CD4-positive, CD25-positive, alpha-beta regulatory T cell (primary cell): ENCODE measurements at regions not wholly inside any gene's neighbourhood (a gene's known extent, or its start where the extent isn't known, plus 50 kb on each side); places are given as distances from the start of the nearest gene placed in this dataset.
"Not testable (repeated sequence)": the region's sequence is repeated elsewhere in the genome, so short reads cannot be mapped to it uniquely, and the experiment has no call there.

Experiments used
- ATAC-seq, 2 donors: fragments of 150-1000 bp; cut with Tn5 transposase; one replicate each; pipeline ENCODE4 v1.10.0; 2021; ENCODE audit warnings: low read depth in 2 of 2, moderate number of reproducible peaks in 2 of 2, moderate library complexity in 1 of 2
- DNase-seq, 3 donors: peaks; one replicate each; pipeline versions ENCODE4 v3.0.0 to v3.0.0-alpha.2; 2012 to 2022; ENCODE audit warnings: mixed read lengths in 1 of 3
- H3K27ac ChIP-seq: one replicate; pipeline ENCODE4 v1.7.0; 2013; ENCODE audit warnings: mild to moderate bottlenecking, low read length; ENCODE audit not compliant: insufficient read depth, poor library complexity, severe bottlenecking
- H3K27me3 ChIP-seq: one replicate; pipeline ENCODE4 v1.7.0; 2013; ENCODE audit warnings: low read length; ENCODE audit not compliant: control insufficient read depth, insufficient read depth
- H3K36me3 ChIP-seq: one replicate; pipeline ENCODE4 v1.7.0; 2013; ENCODE audit warnings: mild to moderate bottlenecking, low read length, moderate library complexity; ENCODE audit not compliant: control insufficient read depth, insufficient read depth
- H3K4me1 ChIP-seq: 2 replicates; pipeline ENCODE4 v1.7.0; 2013; ENCODE audit warnings: mild to moderate bottlenecking, low read length; ENCODE audit not compliant: insufficient read depth, control insufficient read depth, poor library complexity, severe bottlenecking
- H3K4me3 ChIP-seq: one replicate; pipeline ENCODE4 v1.7.0; 2013; ENCODE audit warnings: low read depth, mild to moderate bottlenecking, low read length, moderate library complexity
- H3K9me3 ChIP-seq, 2 experiments: 1 replicate in 1 of 2; 2 replicates in 1 of 2; pipeline ENCODE4 v1.7.0; 2013; ENCODE audit warnings: low read length in 2 of 2, mild to moderate bottlenecking in 1 of 2, moderate library complexity in 1 of 2; ENCODE audit not compliant: control insufficient read depth in 2 of 2
- H3K27ac Mint-ChIP-seq, 3 donors: one replicate each; pipeline ENCODE4 v1.8.0; 2020 to 2022; ENCODE audit warnings: mild to moderate bottlenecking in 3 of 3, mixed read lengths in 3 of 3, moderate library complexity in 2 of 3
- H3K27me3 Mint-ChIP-seq: one replicate; pipeline ENCODE4 v1.8.0; 2022; ENCODE audit warnings: mild to moderate bottlenecking, mixed read lengths
- H3K36me3 Mint-ChIP-seq: one replicate; pipeline ENCODE4 v1.8.0; 2020; ENCODE audit warnings: mixed read lengths
- H3K4me1 Mint-ChIP-seq, 4 donors: one replicate each; pipeline ENCODE4 v1.8.0; 2020 to 2022; ENCODE audit warnings: mixed read lengths in 4 of 4, mild to moderate bottlenecking in 1 of 4
- H3K4me3 Mint-ChIP-seq, 4 donors: one replicate each; pipeline ENCODE4 v1.8.0; 2020 to 2022; ENCODE audit warnings: mild to moderate bottlenecking in 4 of 4, mixed read lengths in 4 of 4, moderate library complexity in 3 of 4
- H3K9me3 Mint-ChIP-seq, 7 donors: one replicate each; pipeline ENCODE4 v1.8.0; 2020 to 2022; ENCODE audit warnings: mixed read lengths in 7 of 7, mild to moderate bottlenecking in 3 of 7, moderate library complexity in 2 of 7

DNA sequence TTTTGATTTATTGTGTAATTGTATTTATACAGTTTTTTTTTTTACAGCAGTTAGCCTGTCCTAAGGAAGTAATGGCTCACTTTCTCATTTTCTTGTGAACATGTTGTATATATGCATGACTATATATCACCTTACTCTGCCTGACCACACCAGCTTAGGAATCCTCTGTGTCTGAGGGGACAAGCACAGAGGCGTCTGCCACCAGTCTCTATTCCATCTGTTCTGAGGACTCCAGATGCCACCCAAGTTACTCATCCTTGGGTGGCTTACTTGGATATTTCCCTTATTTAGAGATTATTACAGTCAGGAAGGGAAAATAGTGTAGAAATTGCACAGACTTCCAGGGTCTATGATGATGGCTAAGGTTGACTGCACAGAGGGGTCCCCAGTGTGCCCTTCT, 256.3 kb upstream of the C9orf72 start:
- DNase-seq (no peak), ATAC-seq (no peak)
- no peak overlapping the region for H3K4me3 Mint-ChIP-seq
- Histone ChIP-seq H3K9me3 (no peaks in the 10 kb centered on the region), H3K36me3 (no peaks in the 10 kb centered on the region), H3K4me1 (no peaks in the 10 kb centered on the region), H3K27me3 (no peaks in the 10 kb centered on the region), H3K27ac (no peak overlapping the region), H3K4me3 (no peak overlapping the region)
- H3K27ac Mint-ChIP-seq, result no peak overlapping the region
- H3K9me3 Mint-ChIP-seq, result peaks cover 0 to 8% (median 1%) of the 10 kb centered on the region in 7 donors
- no peaks in the 10 kb centered on the region for H3K27me3 Mint-ChIP-seq
- no peaks in the 10 kb centered on the region for H3K36me3 Mint-ChIP-seq
- no peaks in the 10 kb centered on the region for H3K4me1 Mint-ChIP-seq

GRCh38 chr9:27832108-27832507, 258.8 kb upstream of the C9orf72 start:
- H3K36me3 Mint-ChIP-seq, H3K27ac Mint-ChIP-seq, H3K4me3 Mint-ChIP-seq, H3K9me3 ChIP-seq, H3K9me3 Mint-ChIP-seq, H3K27me3 ChIP-seq, H3K4me3 ChIP-seq, H3K4me1 Mint-ChIP-seq, H3K36me3 ChIP-seq, ATAC-seq, DNase-seq, H3K4me1 ChIP-seq, H3K27ac ChIP-seq, H3K27me3 Mint-ChIP-seq: not testable (repeated sequence)

- Histone ChIP-seq H3K4me3 (no peak overlapping the region), H3K36me3 (no peaks in the 10 kb centered on the region), H3K4me1 (no peaks in the 10 kb centered on the region), H3K27me3 (no peaks in the 10 kb centered on the region), H3K9me3 (no peaks in the 10 kb centered on the region), H3K27ac (no peak overlapping the region)
- no peak overlapping the region for H3K27ac Mint-ChIP-seq
- no peaks in the 10 kb centered on the region for H3K36me3 Mint-ChIP-seq
- no peak for DNase-seq
- H3K4me3 Mint-ChIP-seq, result no peak overlapping the region
- peaks cover 0 to 7% (median 1%) of the 10 kb centered on the region in 7 donors for H3K9me3 Mint-ChIP-seq
- no peaks in the 10 kb centered on the region for H3K4me1 Mint-ChIP-seq
- H3K27me3 Mint-ChIP-seq, result no peaks in the 10 kb centered on the region
- no peak for ATAC-seq
Observed at GRCh38 chr9:27835286-27835685, 262.0 kb upstream of the C9orf72 start.

DNA sequence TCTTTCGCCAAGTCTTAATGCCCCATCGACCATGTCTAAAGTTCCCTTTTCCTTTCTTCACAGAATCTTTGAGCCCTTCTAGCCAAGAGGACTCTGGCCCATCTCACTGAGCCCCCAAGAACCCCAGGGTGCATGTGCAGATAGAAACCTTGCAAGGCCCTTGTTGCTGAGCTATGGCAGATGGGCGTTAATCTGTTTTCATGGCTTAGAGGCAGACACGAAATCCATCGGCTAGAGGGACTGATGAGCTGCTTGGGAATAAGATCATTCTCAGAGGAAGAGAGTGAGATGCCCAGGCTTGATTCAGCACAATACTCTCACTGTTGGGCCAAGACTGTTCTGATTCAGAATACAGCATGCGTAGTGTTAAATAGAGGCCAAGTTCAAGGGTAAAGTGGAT, 262.5 kb upstream of the C9orf72 start:
- Mint-ChIP-seq H3K4me3 (no peak overlapping the region), H3K36me3 (no peaks in the 10 kb centered on the region), H3K27ac (no peak overlapping the region), H3K9me3 (peaks cover 0 to 7% (median 1%) of the 10 kb centered on the region in 7 donors), H3K4me1 (no peaks in the 10 kb centered on the region), H3K27me3 (no peaks in the 10 kb centered on the region)
- H3K4me3 ChIP-seq, result no peak overlapping the region
- no peak for ATAC-seq
- H3K27ac ChIP-seq, result no peak overlapping the region
- DNase-seq, result no peak
- no peaks in the 10 kb centered on the region for H3K27me3 ChIP-seq
- H3K36me3 ChIP-seq, result no peaks in the 10 kb centered on the region
- H3K4me1 ChIP-seq, result no peaks in the 10 kb centered on the region
- no peaks in the 10 kb centered on the region for H3K9me3 ChIP-seq

DNA sequence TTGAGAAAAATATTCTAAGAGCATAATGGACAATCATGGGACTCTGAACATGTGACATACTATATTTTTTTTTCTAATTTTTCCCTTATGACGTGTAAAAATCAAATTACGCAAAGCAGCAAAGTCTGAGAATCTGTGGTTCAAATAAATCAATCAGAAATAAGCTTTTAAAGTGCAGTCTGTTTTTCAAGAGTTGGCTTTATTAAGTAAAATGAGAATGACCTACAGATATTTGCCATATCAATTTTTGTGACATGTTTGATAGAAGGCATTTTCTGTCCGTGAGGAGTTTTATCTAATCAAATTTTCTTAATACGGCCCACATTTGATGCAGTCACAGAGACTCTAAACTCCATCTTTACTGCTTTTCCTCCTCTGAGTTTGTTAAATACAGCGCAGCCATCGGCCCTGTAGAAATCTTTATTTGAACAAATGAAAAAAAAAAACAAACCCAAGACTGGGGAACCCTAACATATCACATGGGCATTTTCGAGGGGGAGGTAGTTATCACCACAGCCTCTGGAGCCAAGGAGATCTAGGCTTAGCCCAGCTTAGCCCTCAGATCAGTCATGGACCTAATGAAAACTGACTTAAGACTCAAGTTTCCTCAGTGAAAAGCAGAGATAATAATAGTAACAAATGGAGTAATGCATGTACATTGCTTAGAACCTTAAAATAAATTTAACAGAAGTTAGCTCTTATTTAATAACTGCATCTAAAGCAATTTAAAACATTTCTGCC, 263.6 kb upstream of the C9orf72 start:
- no peaks in the 10 kb centered on the region for H3K4me1 ChIP-seq
- no peak overlapping the region for H3K4me3 ChIP-seq
- Mint-ChIP-seq H3K9me3 (peaks cover 0 to 7% (median 1%) of the 10 kb centered on the region in 7 donors), H3K4me1 (no peaks in the 10 kb centered on the region), H3K27me3 (no peaks in the 10 kb centered on the region), H3K36me3 (no peaks in the 10 kb centered on the region), H3K4me3 (no peak overlapping the region), H3K27ac (no peak overlapping the region)
- ATAC-seq, result no peak
- no peaks in the 10 kb centered on the region for H3K9me3 ChIP-seq
- no peaks in the 10 kb centered on the region for H3K27me3 ChIP-seq
- no peak for DNase-seq
- no peaks in the 10 kb centered on the region for H3K36me3 ChIP-seq
- H3K27ac ChIP-seq, result no peak overlapping the region

DNA sequence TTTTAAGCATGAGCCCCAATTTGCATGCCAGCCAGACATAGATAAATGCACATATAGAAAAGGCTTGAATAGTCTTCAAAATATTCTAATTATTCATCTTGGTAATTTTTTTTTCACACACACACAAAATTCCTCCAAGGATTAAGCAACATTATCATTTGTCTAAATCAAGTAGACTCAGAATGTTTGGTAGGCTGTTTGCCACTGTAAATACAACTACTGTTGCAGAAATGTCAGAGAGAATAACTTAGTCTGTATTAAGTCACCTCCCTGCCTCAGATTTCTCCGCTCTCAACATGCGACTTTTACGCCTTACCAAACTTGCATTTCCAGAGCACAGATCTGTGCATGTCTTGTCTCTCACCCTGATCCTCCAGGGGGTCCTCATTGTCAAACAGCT, 265.6 kb upstream of the C9orf72 start:
- no peaks in the 10 kb centered on the region for H3K27me3 ChIP-seq
- Mint-ChIP-seq H3K27ac (no peak overlapping the region), H3K4me1 (no peaks in the 10 kb centered on the region), H3K36me3 (no peaks in the 10 kb centered on the region), H3K27me3 (no peaks in the 10 kb centered on the region), H3K4me3 (no peak overlapping the region), H3K9me3 (peaks cover 0 to 6% (median 0%) of the 10 kb centered on the region in 7 donors)
- H3K4me1 ChIP-seq, result no peaks in the 10 kb centered on the region
- H3K27ac ChIP-seq, result no peak overlapping the region
- DNase-seq (no peak), ATAC-seq (no peak)
- H3K36me3 ChIP-seq, result no peaks in the 10 kb centered on the region
- no peak overlapping the region for H3K4me3 ChIP-seq
- H3K9me3 ChIP-seq, result no peaks in the 10 kb centered on the region

- not testable (repeated sequence) for H3K36me3 Mint-ChIP-seq, DNase-seq, H3K4me1 Mint-ChIP-seq, H3K4me1 ChIP-seq, H3K9me3 ChIP-seq, H3K36me3 ChIP-seq, H3K27ac Mint-ChIP-seq, H3K27me3 Mint-ChIP-seq, ATAC-seq, H3K4me3 ChIP-seq, H3K27me3 ChIP-seq, H3K4me3 Mint-ChIP-seq, H3K27ac ChIP-seq, H3K9me3 Mint-ChIP-seq
Observed at GRCh38 chr9:27839767-27840166, 266.5 kb upstream of the C9orf72 start.

DNA sequence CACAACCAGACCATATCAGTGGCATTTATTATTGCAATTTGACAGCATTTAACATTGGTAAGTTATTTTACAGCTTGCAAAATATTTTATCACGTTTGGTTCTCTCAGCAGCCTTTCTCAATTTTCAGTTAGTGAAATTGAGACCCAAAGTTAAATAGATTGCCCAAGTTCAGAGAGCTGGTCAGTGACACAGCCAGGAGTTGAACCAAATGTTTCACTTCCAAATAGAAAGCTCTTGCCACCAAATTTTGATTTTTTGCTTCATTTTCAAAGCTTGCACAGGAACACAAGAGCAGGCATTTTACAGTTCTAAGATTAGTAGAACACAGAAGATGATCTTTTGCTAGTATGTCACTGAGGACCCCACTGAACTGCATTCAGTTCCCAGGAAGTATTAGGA, 271.5 kb upstream of the C9orf72 start:
- Mint-ChIP-seq H3K4me1 (no peaks in the 10 kb centered on the region), H3K36me3 (no peaks in the 10 kb centered on the region), H3K4me3 (no peak overlapping the region), H3K27me3 (no peaks in the 10 kb centered on the region), H3K27ac (no peak overlapping the region), H3K9me3 (peaks cover 0 to 1% (median 0%) of the 10 kb centered on the region in 7 donors)
- Histone ChIP-seq H3K4me1 (no peaks in the 10 kb centered on the region), H3K36me3 (no peaks in the 10 kb centered on the region), H3K27ac (no peak overlapping the region), H3K4me3 (no peak overlapping the region), H3K27me3 (no peaks in the 10 kb centered on the region), H3K9me3 (no peaks in the 10 kb centered on the region)
- DNase-seq (no peak), ATAC-seq (no peak)
